ENCODE measurements at regions not wholly inside any gene's neighbourhood (a gene's known extent, or its start where the extent isn't known, plus 50 kb on each side); places are given as distances from the start of the nearest gene placed in this dataset.

DNA sequence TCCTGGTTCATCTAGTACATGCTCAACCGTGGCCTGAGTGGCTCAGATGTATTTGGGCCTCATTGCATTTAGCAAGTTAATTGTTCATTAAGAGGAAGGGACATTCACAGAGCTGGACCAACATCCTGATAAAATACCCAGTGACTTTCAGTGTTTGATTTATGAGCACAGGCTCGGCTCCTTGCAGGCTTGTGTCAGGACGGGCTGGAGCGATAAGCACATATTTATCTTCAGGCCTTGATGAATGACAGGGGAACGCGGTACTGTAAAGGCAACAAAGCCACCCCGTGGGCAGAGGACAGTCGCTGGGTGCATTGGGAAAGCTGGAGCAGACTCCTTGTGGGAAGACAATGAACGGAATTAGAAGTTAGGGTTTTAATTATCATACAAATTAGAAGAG, 548.6 kb upstream of the HS6ST1 start:
- no peak for DNase-seq

DNA sequence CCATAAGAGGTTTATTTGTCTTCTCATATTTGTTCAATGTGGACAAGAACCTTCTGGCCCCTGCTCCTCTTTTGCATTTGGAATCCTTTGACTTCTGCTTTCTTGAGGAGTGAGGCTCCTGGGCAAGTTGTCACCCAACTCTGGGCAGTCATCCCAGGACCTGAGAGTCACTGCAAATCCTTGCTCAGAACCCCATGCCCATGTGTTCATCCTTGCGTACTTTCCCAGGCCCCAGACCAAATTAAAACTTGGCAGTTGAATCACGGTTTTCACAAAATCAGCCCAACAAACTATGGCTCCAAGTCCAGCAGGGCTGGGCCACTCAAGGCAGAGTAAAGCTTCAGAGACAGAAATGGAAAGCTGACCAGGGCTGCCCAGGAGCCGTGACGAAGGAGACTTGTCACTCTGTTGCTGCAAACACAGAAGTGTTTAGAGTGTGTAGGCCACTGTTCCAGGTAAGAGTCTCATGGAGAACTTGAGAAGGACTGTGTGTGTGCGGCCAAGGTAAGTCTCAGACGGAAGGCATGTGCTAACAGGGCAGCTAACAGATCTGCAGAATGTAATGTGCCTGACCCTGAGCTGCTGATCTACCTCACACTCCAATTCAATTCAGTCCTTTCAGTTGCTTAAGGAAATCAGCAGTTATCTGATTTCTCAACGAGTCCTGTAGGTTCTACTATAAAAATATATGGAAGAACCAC, 549.4 kb upstream of the HS6ST1 start:
- DNase-seq: no peak

DNA sequence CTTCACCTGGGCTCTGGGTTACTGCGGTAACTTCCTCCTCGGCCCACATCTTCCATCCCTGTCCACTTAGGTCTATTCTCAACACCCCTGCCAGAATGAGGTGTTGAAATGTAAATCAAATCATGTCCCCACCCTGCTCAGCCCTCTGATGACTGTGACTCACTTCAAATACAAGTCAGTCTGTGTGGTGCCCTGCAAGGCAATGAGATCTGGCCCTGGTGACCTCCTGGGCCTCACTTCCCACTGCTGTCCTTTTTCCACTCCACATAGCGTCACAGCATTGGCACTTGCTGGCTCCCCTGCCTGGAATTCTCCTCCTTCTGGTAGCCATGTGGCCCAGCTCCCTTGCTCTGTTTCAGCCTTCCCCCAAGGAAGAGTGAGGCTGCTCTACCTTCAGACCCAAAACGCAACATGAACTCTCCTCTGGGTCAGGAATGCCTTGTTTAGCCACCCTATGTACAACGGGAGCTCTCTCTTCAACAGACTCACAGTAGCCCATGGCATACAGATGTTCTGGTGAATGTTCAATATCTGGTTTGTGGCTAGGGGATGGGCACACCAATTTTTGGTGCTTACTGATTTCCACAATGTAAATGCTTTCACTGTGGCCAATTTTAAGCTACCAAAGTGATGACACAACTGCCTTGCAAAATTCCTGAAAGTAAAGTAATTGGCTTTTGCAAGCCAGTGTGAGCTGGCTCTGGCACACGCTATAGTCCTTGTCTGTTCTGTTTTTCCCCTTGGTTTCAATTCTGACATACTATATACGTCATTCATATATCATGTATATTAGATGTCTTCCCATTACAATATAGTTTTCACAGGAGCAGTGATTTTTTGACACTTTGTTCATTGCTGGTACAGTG, 550.3 kb upstream of the HS6ST1 start:
- DNase-seq: no peak

DNA sequence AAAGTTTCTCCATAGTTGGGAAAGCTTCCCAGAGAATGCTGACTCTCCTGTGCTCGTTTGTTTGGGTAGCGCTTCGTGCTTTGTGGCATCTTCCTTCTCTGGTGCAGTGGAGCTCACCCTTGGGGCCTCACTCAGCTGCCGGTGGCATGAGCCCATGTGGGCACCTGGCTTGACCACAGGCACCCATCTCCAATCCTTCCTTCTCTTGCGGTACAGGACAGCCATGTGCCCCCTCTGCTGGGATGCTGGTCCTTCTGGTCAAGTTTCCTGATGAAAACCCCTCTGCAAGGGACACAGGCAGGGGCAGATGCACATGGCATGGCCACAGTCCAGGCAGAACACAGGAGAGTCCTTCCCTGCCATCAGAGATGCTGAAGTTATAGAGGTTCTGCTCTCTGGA, 555.9 kb upstream of the HS6ST1 start:
- no peak for DNase-seq

GRCh38 chr2:128876986-128877983, 558.6 kb upstream of the HS6ST1 start:
- DNase-seq: no peak

GRCh38 chr2:128879161-128879560, 560.5 kb upstream of the HS6ST1 start:
- no peak for DNase-seq

- no peak for DNase-seq
These were observed 576.2 kb upstream of the HS6ST1 start for GRCh38 chr2:128894896-128895295.

DNA sequence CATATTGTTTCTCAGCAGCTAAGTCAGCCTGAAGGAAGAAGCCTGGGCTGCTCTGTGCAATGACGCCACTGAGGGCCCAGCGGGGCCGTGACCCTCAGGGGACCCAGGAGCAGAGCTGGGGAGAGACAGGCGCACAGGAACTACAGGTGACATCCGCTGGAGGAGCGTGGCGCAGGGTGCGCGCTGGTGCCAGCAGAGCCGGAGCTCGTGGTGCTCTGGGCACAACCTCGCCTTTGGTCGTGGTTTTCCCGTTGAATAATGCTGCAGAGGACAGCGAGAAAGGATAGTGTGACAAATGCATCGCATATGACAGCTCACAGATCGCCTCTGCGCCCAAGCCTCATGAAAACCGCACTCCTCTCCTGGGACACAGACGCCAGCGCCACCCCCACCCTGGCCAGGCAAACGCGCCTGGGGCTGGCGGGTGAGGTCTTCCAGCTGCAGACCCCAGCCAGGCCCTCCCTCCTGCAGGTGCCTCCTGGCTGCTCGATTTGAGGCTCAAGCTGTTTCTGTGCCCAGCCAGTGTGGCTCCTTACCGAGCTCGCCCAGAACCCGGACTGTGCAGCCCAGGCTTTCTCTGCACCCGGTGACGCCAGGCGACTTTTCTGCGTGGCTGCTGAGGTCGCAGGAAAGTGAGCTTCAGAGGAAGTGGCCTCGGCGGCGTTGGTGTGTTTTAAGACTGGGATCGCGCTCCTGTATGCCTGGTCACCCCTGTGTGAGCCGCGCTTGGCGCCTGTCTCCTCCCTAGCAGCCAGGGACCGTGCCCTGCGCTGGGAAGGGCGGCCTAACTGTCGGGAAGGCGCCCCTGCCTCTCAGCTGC, 583.1 kb upstream of the HS6ST1 start:
- no peak for DNase-seq

GRCh38 chr2:128903637-128904036, 585.0 kb upstream of the HS6ST1 start:
- no peak for DNase-seq

- DNase-seq: no peak
These were observed 592.6 kb upstream of the HS6ST1 start for GRCh38 chr2:128911276-128911675.

GRCh38 chr2:128914320-128914719, 595.7 kb upstream of the HS6ST1 start:
- DNase-seq: no peak

DNA sequence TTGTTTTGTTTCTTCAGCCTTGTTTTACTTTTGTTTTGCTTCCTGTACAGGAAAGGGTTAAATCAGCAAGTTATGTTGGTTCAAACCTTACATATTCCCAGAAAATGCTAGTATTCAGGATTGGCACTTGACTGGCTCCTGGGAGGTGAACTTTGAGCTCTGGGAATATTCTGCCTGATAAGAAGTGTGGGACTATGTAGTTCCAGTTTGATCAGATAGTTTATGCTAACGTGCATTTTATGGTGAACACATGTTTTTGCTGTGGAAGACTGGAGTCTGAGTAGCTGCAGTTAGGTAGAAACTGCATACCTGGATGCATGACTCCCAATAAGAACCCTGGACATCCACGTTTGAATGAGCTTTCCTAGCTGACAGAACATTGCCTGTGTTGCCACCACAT, 603.1 kb upstream of the HS6ST1 start:
- DNase-seq: no peak

DNA sequence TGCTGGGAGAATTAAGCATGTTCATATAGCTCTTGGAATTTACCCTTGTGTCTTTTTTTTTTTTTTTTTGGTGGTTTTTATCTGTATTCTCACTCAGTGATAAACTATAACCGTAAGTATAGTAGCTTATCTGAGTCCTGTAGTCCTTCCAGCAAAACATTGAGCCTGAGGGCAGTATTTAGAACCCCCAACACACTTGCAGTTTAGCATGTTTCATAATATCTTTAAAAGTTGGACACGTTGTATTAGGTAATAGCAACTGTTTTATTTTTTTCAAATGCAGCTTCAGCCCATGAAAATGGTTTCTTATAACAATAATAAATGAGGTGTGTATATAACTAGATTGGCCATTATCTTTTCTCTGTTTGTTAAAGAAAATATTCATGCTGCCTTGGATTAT, 603.5 kb upstream of the HS6ST1 start:
- no peak for DNase-seq

DNA sequence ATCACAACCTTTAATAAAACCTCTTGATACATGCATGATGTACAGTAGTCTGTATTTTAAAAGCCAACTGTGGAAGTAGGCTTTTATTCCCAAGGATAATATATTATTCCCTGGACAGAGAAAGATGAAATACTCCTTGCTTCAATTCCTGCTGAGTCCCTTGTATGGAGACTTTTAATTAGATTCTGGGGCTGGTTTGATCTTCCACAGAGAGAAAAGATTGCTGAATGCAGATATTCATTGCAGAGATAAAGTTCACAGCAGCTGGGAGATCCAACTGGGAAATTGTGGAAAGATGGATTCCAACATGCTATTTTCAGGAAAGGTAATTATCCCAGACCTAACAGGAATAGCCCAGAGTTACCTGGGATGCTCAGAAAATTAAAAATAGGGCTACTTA, 607.0 kb upstream of the HS6ST1 start:
- no peak for DNase-seq

GRCh38 chr2:128930101-128930500, 611.4 kb upstream of the HS6ST1 start:
- DNase-seq: no peak

DNA sequence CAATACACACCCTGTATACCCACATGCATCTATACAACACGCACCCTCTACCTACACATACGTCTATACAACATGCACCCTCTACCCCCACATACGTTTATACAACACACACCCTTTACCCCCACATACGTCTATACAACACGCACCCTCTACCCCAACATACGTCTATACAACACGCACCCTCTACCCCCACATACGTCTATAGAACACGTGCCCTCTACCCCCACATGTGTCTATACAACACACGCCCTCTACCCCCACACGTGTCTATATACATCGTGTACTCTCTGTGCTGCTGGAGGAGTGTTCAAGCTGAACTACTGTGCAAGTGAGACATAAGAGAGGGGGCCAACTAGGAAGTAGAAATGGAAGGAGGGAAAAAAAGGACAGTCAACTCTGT, 621.7 kb upstream of the HS6ST1 start:
- no peak for DNase-seq

GRCh38 chr2:128941751-128942150, 623.1 kb upstream of the HS6ST1 start:
- DNase-seq: no peak

DNA sequence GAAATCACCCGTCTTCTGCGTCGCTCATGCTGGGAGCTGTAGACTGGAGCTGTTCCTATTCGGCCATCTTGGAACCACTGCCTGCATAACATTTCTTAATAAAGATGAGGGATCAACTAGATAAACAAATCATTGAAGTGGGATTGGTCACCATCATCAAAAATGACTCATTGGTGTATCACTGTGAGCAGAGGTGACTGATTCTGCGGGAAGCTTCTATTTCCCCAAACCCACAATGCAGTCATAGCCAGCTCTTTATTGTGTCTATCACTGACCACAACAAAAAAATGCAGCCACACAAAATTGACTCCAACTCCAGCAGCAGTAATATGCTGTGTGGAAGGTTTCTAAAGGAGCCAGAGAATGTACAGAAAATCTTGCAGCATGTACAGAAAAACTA, 630.7 kb upstream of the HS6ST1 start:
- no peak for DNase-seq

DNA sequence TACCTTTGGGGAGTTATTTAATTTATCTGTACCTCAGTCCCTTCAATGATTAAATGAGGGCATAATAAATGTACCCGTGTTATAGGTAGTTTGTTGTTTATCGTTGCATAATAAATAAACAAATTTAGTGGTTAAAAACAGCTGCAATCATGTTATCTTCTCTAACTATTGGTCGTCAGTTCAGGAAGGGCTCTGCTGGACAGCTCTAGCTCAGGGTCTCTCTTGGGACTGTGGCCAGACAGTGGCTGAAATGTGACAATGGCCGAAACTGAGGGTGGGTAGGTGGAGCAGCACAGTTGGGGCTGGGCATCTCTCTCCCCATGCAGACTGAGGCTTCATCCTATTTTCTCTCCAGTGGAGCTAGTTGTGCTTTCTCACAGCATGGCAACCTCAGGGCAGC, 632.1 kb upstream of the HS6ST1 start:
- DNase-seq: no peak

GRCh38 chr2:128958241-128958640, 639.6 kb upstream of the HS6ST1 start:
- no peak for DNase-seq

DNA sequence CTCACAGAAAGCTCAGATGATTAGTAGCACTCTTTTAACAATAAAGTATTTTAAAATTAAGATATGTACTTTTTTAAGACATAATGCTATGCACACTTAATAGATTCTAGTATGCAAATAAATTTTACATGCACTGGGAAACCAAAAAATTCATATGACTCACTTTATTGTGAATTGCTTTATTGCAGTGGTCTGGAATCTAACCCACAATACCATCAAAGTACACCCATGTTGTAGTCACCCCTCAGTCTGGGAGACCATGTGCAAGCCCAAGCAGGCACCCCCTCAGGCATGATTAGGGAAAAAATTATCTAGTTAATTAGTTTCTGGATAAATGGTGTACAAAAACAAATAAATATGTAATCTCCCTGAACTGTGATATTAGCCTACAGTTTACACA, 649.0 kb upstream of the HS6ST1 start:
- no peak for DNase-seq

GRCh38 chr2:128969374-128969773, 650.7 kb upstream of the HS6ST1 start:
- DNase-seq: no peak
